ENCODE measurements at regions not wholly inside any gene's neighbourhood (a gene's known extent, or its start where the extent isn't known, plus 50 kb on each side); places are given as distances from the start of the nearest gene placed in this dataset.

DNA sequence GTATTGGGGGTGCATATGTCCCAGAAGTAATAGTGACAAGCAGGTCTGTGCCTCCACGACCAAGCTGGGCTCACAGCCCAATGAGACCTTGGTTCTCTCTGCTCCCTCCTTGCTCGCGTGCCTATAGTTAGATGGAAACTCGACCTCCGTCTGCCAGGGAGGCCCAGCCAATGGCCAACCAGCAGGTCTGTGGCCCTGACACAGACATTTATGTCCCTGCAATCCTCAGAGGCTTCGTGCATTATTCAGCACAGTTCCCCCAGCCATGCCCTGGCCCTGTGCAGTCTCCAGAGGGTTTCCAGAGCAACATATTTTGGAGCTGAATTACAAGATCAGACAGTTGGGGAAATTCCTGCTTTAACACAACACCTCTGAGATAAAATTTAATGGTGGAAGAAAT, 105.1 kb downstream of the UQCRFS1 start:
- no peak overlapping the region for H2BK15ac ChIP-seq (ENCODE audit: low read depth, low read length)
- H2AFZ ChIP-seq (ENCODE audit: low read length): no peak overlapping the region
- H3K79me2 ChIP-seq (ENCODE audit: insufficient read depth, low read length): no peaks in the 10 kb centered on the region
- no peaks in the 10 kb centered on the region for H3K79me1 ChIP-seq (ENCODE audit: insufficient read depth, low read depth, low read length, poor library complexity, severe bottlenecking)
- DNase-seq: no peak
- H3K14ac ChIP-seq (ENCODE audit: insufficient read depth, low read length): no peak overlapping the region; the same call in 1 of the 2 replicates
- H3K4me1 Mint-ChIP-seq: peaks cover 7 to 14% of the 10 kb centered on the region in 2 experiments; a peak in 3 of 4 replicates
- peaks cover 0 to 5% of the 10 kb centered on the region in 2 experiments; a peak in 3 of 5 replicates for H3K9me3 Mint-ChIP-seq
- no peak overlapping the region for H2BK12ac ChIP-seq (ENCODE audit: insufficient read length, low read depth, low read length)
- no peak overlapping the region for H4K8ac ChIP-seq (replicated peaks; ENCODE audit: insufficient read length, low read depth, low read length)
- H3K4ac ChIP-seq (ENCODE audit: low read depth, low read length): no peak overlapping the region
- no peak overlapping the region for H3T11ph ChIP-seq (ENCODE audit: low read length)
- H3K36me3 Mint-ChIP-seq (ENCODE audit: insufficient read depth in 1 of 3, low read depth in 3 of 3): no peaks in the 10 kb centered on the region; a peak in 2 of 7 replicates
- H3K4me2 ChIP-seq (ENCODE audit: insufficient read depth, insufficient read length, low read length): no peak overlapping the region
- H4K91ac ChIP-seq (ENCODE audit: insufficient read length, low read depth, low read length): no peak overlapping the region
- no peak overlapping the region for H3K4me3 Mint-ChIP-seq
- H3K56ac ChIP-seq (ENCODE audit: insufficient read length, low read depth, low read length): no peak overlapping the region
- peaks cover 4% of the 10 kb centered on the region; the same call in 1 of the 2 replicates for H3K27me3 Mint-ChIP-seq (ENCODE audit: low read depth)
- no CpG with 5 or more reads among the region's 6 CpGs for WGBS (ENCODE audit: extremely low coverage, insufficient read length, low lambda C conversion rate)
- H3K18ac ChIP-seq (ENCODE audit: insufficient read length, low read depth, low read length): no peak overlapping the region
- no peaks in the 10 kb centered on the region for H3K23me2 ChIP-seq (ENCODE audit: insufficient read length, low read depth, low read length, poor library complexity, severe bottlenecking)
- TF ChIP-seq CTCF (conservative IDR thresholded peaks at IDR 0.05): no peak
- no peak overlapping the region for H3K23ac ChIP-seq (ENCODE audit: insufficient read length, low read depth, low read length)
- no peak overlapping the region for H2BK120ac ChIP-seq (ENCODE audit: low read depth, low read length, poor library complexity, severe bottlenecking)
- H3K4me1 ChIP-seq (ENCODE audit: insufficient read depth, low read length): no peaks in the 10 kb centered on the region
- H3K9ac ChIP-seq (ENCODE audit: extremely low read depth, insufficient read length, low read length): no peak overlapping the region
- no peaks in the 10 kb centered on the region for H3K9me3 ChIP-seq (ENCODE audit: control insufficient read depth, low read depth, low read length)
- H4K20me1 ChIP-seq (ENCODE audit: control insufficient read depth, insufficient read depth, insufficient read length): no peaks in the 10 kb centered on the region
- no peak overlapping the region for H4K5ac ChIP-seq (ENCODE audit: insufficient read length, low read depth, low read length)
- no peak overlapping the region for H2BK5ac ChIP-seq (ENCODE audit: insufficient read length, low read length)
- no peak overlapping the region for H3K27ac ChIP-seq (ENCODE audit: insufficient read length, low read depth, low read length)
- no peak overlapping the region for H2AK5ac ChIP-seq (ENCODE audit: insufficient read length, low read length)
- no peak overlapping the region; a peak in 2 of 7 replicates for H3K27ac Mint-ChIP-seq
- H3K27me3 ChIP-seq (ENCODE audit: insufficient read depth, low read length): no peaks in the 10 kb centered on the region; the same call in 1 of the 2 replicates
- H2BK20ac ChIP-seq (ENCODE audit: low read depth, low read length, poor library complexity, severe bottlenecking): no peak overlapping the region
